ENCODE measurements at regions not wholly inside any gene's neighbourhood (a gene's known extent, or its start where the extent isn't known, plus 50 kb on each side); places are given as distances from the start of the nearest gene placed in this dataset.

GRCh38 chr10:69740126-69740525, 61.6 kb upstream of the COL13A1 start:
- no peak for DNase-seq (ENCODE audit: low read depth)

- no peak for DNase-seq (ENCODE audit: low read depth)
Measured at GRCh38 chr10:69741252-69741651, 60.5 kb upstream of the COL13A1 start.

- no peak for DNase-seq (ENCODE audit: low read depth)
Measured at GRCh38 chr10:69741671-69742355, 59.9 kb upstream of the COL13A1 start.

GRCh38 chr10:69742356-69742695, 59.4 kb upstream of the COL13A1 start:
- DNase-seq (ENCODE audit: low read depth) = no peak

GRCh38 chr10:69742928-69743602, 58.6 kb upstream of the COL13A1 start:
- peak; percentile 21 for DNase-seq (ENCODE audit: low read depth)

GRCh38 chr10:69744971-69745370, 56.7 kb upstream of the COL13A1 start:
- DNase-seq (ENCODE audit: low read depth) = no peak

- DNase-seq (ENCODE audit: low read depth) = no peak
Measured at GRCh38 chr10:69745698-69746097, 56.0 kb upstream of the COL13A1 start.

- DNase-seq (ENCODE audit: low read depth) = no peak
Measured at GRCh38 chr10:69747179-69747578, 54.5 kb upstream of the COL13A1 start.

GRCh38 chr10:69748621-69749020, 53.1 kb upstream of the COL13A1 start:
- no peak for DNase-seq (ENCODE audit: low read depth)

- no peak for DNase-seq (ENCODE audit: low read depth)
Measured at GRCh38 chr10:69749178-69750010, 52.3 kb upstream of the COL13A1 start.

GRCh38 chr10:69750011-69750373, 51.7 kb upstream of the COL13A1 start:
- DNase-seq (ENCODE audit: low read depth) = no peak

- DNase-seq (ENCODE audit: low read depth) = no peak
Measured at GRCh38 chr10:69750725-69751124, 51.0 kb upstream of the COL13A1 start.

- DNase-seq (ENCODE audit: low read depth) = no peak
Measured at GRCh38 chr10:69751214-69751613, 50.5 kb upstream of the COL13A1 start.

All from renal cortical epithelial cell (primary cell).